ENCODE measurements at regions not wholly inside any gene's neighbourhood (a gene's known extent, or its start where the extent isn't known, plus 50 kb on each side); places are given as distances from the start of the nearest gene placed in this dataset.

- no peak overlapping the region for H3K4me3 ChIP-seq (ENCODE audit: low read depth in 1 of 2, low read length in 2 of 2)
- no peaks in the 10 kb centered on the region for H3K4me1 ChIP-seq (ENCODE audit: control insufficient read depth in 1 of 2, insufficient read depth in 2 of 2, low read length in 2 of 2)
- no peaks in the 10 kb centered on the region for H3K9me3 ChIP-seq (ENCODE audit: control insufficient read depth in 1 of 2, low read length in 2 of 2)
Measured at GRCh38 chr3:106272302-106272701, 403.5 kb upstream of the CBLB start.

GRCh38 chr3:106275592-106275991 is 406.8 kb upstream of the CBLB start:
- no peaks in the 10 kb centered on the region for H3K27me3 ChIP-seq (ENCODE audit: low read depth, low read length)
- no peaks in the 10 kb centered on the region for H3K9me3 ChIP-seq (ENCODE audit: control insufficient read depth in 1 of 2, low read length in 2 of 2)
- H3K4me3 ChIP-seq (ENCODE audit: low read depth in 1 of 2, low read length in 2 of 2), result no peak overlapping the region
- H3K4me1 ChIP-seq (ENCODE audit: control insufficient read depth in 1 of 2, insufficient read depth in 2 of 2, low read length in 2 of 2), result no peaks in the 10 kb centered on the region
- no peak overlapping the region for H3K27ac ChIP-seq (ENCODE audit: low read length)
- no peaks in the 10 kb centered on the region for H3K36me3 ChIP-seq (ENCODE audit: control insufficient read depth in 1 of 2, insufficient read depth in 2 of 2, low read length in 2 of 2)

More at GRCh38 chr3:106272302-106272701, 403.5 kb upstream of the CBLB start:
- Histone ChIP-seq H3K27ac (ENCODE audit: low read length) (no peak overlapping the region), H3K27me3 (ENCODE audit: low read depth, low read length) (no peaks in the 10 kb centered on the region), H3K36me3 (ENCODE audit: control insufficient read depth in 1 of 2, insufficient read depth in 2 of 2, low read length in 2 of 2) (no peaks in the 10 kb centered on the region)

GRCh38 chr3:106276151-106276550 is 407.3 kb upstream of the CBLB start:
- H3K4me3 ChIP-seq (ENCODE audit: low read depth in 1 of 2, low read length in 2 of 2), result no peak overlapping the region
- no peaks in the 10 kb centered on the region for H3K36me3 ChIP-seq (ENCODE audit: control insufficient read depth in 1 of 2, insufficient read depth in 2 of 2, low read length in 2 of 2)
- H3K27me3 ChIP-seq (ENCODE audit: low read depth, low read length), result no peaks in the 10 kb centered on the region
- H3K4me1 ChIP-seq (ENCODE audit: control insufficient read depth in 1 of 2, insufficient read depth in 2 of 2, low read length in 2 of 2), result peaks cover 0 to 1% of the 10 kb centered on the region in 2 donors
- no peak overlapping the region for H3K27ac ChIP-seq (ENCODE audit: low read length)
- no peaks in the 10 kb centered on the region for H3K9me3 ChIP-seq (ENCODE audit: control insufficient read depth in 1 of 2, low read length in 2 of 2)

GRCh38 chr3:106276755-106277612 is 408.2 kb upstream of the CBLB start:
- Histone ChIP-seq H3K27me3 (ENCODE audit: low read depth, low read length) (no peaks in the 10 kb centered on the region), H3K4me3 (ENCODE audit: low read depth in 1 of 2, low read length in 2 of 2) (no peak overlapping the region), H3K27ac (ENCODE audit: low read length) (no peak overlapping the region), H3K4me1 (ENCODE audit: control insufficient read depth in 1 of 2, insufficient read depth in 2 of 2, low read length in 2 of 2) (peaks cover 0 to 4% of the 10 kb centered on the region in 2 donors), H3K9me3 (ENCODE audit: control insufficient read depth in 1 of 2, low read length in 2 of 2) (no peaks in the 10 kb centered on the region), H3K36me3 (ENCODE audit: control insufficient read depth in 1 of 2, insufficient read depth in 2 of 2, low read length in 2 of 2) (no peaks in the 10 kb centered on the region)

GRCh38 chr3:106277731-106278130 is 408.9 kb upstream of the CBLB start:
- Histone ChIP-seq H3K9me3 (ENCODE audit: control insufficient read depth in 1 of 2, low read length in 2 of 2) (no peaks in the 10 kb centered on the region), H3K36me3 (ENCODE audit: control insufficient read depth in 1 of 2, insufficient read depth in 2 of 2, low read length in 2 of 2) (no peaks in the 10 kb centered on the region), H3K4me1 (ENCODE audit: control insufficient read depth in 1 of 2, insufficient read depth in 2 of 2, low read length in 2 of 2) (peaks cover 0 to 4% of the 10 kb centered on the region in 2 donors), H3K27ac (ENCODE audit: low read length) (no peak overlapping the region), H3K4me3 (ENCODE audit: low read depth in 1 of 2, low read length in 2 of 2) (no peak overlapping the region), H3K27me3 (ENCODE audit: low read depth, low read length) (no peaks in the 10 kb centered on the region)

- H3K27ac ChIP-seq (ENCODE audit: low read length), result no peak overlapping the region
- no peaks in the 10 kb centered on the region for H3K36me3 ChIP-seq (ENCODE audit: control insufficient read depth in 1 of 2, insufficient read depth in 2 of 2, low read length in 2 of 2)
- no peaks in the 10 kb centered on the region for H3K9me3 ChIP-seq (ENCODE audit: control insufficient read depth in 1 of 2, low read length in 2 of 2)
- H3K4me3 ChIP-seq (ENCODE audit: low read depth in 1 of 2, low read length in 2 of 2), result no peak overlapping the region
- H3K27me3 ChIP-seq (ENCODE audit: low read depth, low read length), result no peaks in the 10 kb centered on the region
- peaks cover 0 to 4% of the 10 kb centered on the region in 2 donors for H3K4me1 ChIP-seq (ENCODE audit: control insufficient read depth in 1 of 2, insufficient read depth in 2 of 2, low read length in 2 of 2)
Measured at GRCh38 chr3:106281221-106281620, 412.4 kb upstream of the CBLB start.

GRCh38 chr3:106282943-106283342 is 414.1 kb upstream of the CBLB start:
- Histone ChIP-seq H3K9me3 (ENCODE audit: control insufficient read depth in 1 of 2, low read length in 2 of 2) (no peaks in the 10 kb centered on the region), H3K4me3 (ENCODE audit: low read depth in 1 of 2, low read length in 2 of 2) (no peak overlapping the region), H3K4me1 (ENCODE audit: control insufficient read depth in 1 of 2, insufficient read depth in 2 of 2, low read length in 2 of 2) (peaks cover 0 to 4% of the 10 kb centered on the region in 2 donors), H3K27me3 (ENCODE audit: low read depth, low read length) (no peaks in the 10 kb centered on the region), H3K27ac (ENCODE audit: low read length) (no peak overlapping the region), H3K36me3 (ENCODE audit: control insufficient read depth in 1 of 2, insufficient read depth in 2 of 2, low read length in 2 of 2) (no peaks in the 10 kb centered on the region)

- no peaks in the 10 kb centered on the region for H3K9me3 ChIP-seq (ENCODE audit: control insufficient read depth in 1 of 2, low read length in 2 of 2)
- H3K4me3 ChIP-seq (ENCODE audit: low read depth in 1 of 2, low read length in 2 of 2), result no peak overlapping the region
- no peaks in the 10 kb centered on the region for H3K36me3 ChIP-seq (ENCODE audit: control insufficient read depth in 1 of 2, insufficient read depth in 2 of 2, low read length in 2 of 2)
- no peak overlapping the region for H3K27ac ChIP-seq (ENCODE audit: low read length)
- no peaks in the 10 kb centered on the region for H3K4me1 ChIP-seq (ENCODE audit: control insufficient read depth in 1 of 2, insufficient read depth in 2 of 2, low read length in 2 of 2)
- no peaks in the 10 kb centered on the region for H3K27me3 ChIP-seq (ENCODE audit: low read depth, low read length)
Measured at GRCh38 chr3:106288781-106289180, 420.0 kb upstream of the CBLB start.

- H3K27ac ChIP-seq (ENCODE audit: low read length), result no peak overlapping the region
- H3K9me3 ChIP-seq (ENCODE audit: control insufficient read depth in 1 of 2, low read length in 2 of 2), result no peaks in the 10 kb centered on the region
- H3K4me3 ChIP-seq (ENCODE audit: low read depth in 1 of 2, low read length in 2 of 2), result no peak overlapping the region
- no peaks in the 10 kb centered on the region for H3K27me3 ChIP-seq (ENCODE audit: low read depth, low read length)
- no peaks in the 10 kb centered on the region for H3K4me1 ChIP-seq (ENCODE audit: control insufficient read depth in 1 of 2, insufficient read depth in 2 of 2, low read length in 2 of 2)
- no peaks in the 10 kb centered on the region for H3K36me3 ChIP-seq (ENCODE audit: control insufficient read depth in 1 of 2, insufficient read depth in 2 of 2, low read length in 2 of 2)
Measured at GRCh38 chr3:106290304-106290997, 421.6 kb upstream of the CBLB start.

GRCh38 chr3:106293161-106293560 is 424.3 kb upstream of the CBLB start:
- H3K27me3 ChIP-seq (ENCODE audit: low read depth, low read length), result no peaks in the 10 kb centered on the region
- no peaks in the 10 kb centered on the region for H3K36me3 ChIP-seq (ENCODE audit: control insufficient read depth in 1 of 2, insufficient read depth in 2 of 2, low read length in 2 of 2)
- H3K4me3 ChIP-seq (ENCODE audit: low read depth in 1 of 2, low read length in 2 of 2), result no peak overlapping the region
- no peaks in the 10 kb centered on the region for H3K9me3 ChIP-seq (ENCODE audit: control insufficient read depth in 1 of 2, low read length in 2 of 2)
- H3K27ac ChIP-seq (ENCODE audit: low read length), result no peak overlapping the region
- H3K4me1 ChIP-seq (ENCODE audit: control insufficient read depth in 1 of 2, insufficient read depth in 2 of 2, low read length in 2 of 2), result no peaks in the 10 kb centered on the region

- Histone ChIP-seq H3K27me3 (ENCODE audit: low read depth, low read length) (no peaks in the 10 kb centered on the region), H3K4me1 (ENCODE audit: control insufficient read depth in 1 of 2, insufficient read depth in 2 of 2, low read length in 2 of 2) (no peaks in the 10 kb centered on the region), H3K36me3 (ENCODE audit: control insufficient read depth in 1 of 2, insufficient read depth in 2 of 2, low read length in 2 of 2) (no peaks in the 10 kb centered on the region), H3K4me3 (ENCODE audit: low read depth in 1 of 2, low read length in 2 of 2) (no peak overlapping the region), H3K9me3 (ENCODE audit: control insufficient read depth in 1 of 2, low read length in 2 of 2) (no peaks in the 10 kb centered on the region), H3K27ac (ENCODE audit: low read length) (no peak overlapping the region)
Measured at GRCh38 chr3:106294121-106294520, 425.3 kb upstream of the CBLB start.
